Nephron progenitor cell (in vitro differentiated cells): ENCODE measurements at regions not wholly inside any gene's neighbourhood (a gene's known extent, or its start where the extent isn't known, plus 50 kb on each side); places are given as distances from the start of the nearest gene placed in this dataset.

Experiments
- DNase-seq: peaks from one replicate; pipeline ENCODE4 v3.0.0; 2021
- H3K27ac Mint-ChIP-seq: 2 replicates; pipeline ENCODE4 v1.8.0; 2021; ENCODE audit warnings: mild to moderate bottlenecking, moderate library complexity, mixed read lengths
- H3K27me3 Mint-ChIP-seq: 2 replicates; pipeline ENCODE4 v1.8.0; 2021; ENCODE audit warnings: mild to moderate bottlenecking, low read depth, mixed read lengths; ENCODE audit not compliant: poor library complexity
- H3K36me3 Mint-ChIP-seq: 2 replicates; pipeline ENCODE4 v1.8.0; 2021; ENCODE audit warnings: low read depth, mixed read lengths
- H3K4me1 Mint-ChIP-seq: 2 replicates; pipeline ENCODE4 v1.8.0; 2021; ENCODE audit warnings: mixed read lengths
- H3K4me3 Mint-ChIP-seq: 2 replicates; pipeline ENCODE4 v1.8.0; 2021; ENCODE audit warnings: mild to moderate bottlenecking, moderate library complexity, mixed read lengths
- H3K9me3 Mint-ChIP-seq: 2 replicates; pipeline ENCODE4 v1.8.0; 2021; ENCODE audit warnings: mild to moderate bottlenecking, moderate library complexity, mixed read lengths
- CTCF ChIP-seq: fragments of 200-600 bp; sonication (generic); IDR thresholded peaks from 2 replicates; pipeline ENCODE4 v1.5.0; 2021; ENCODE audit warnings: antibody characterized with exemption

- no peak for TF ChIP-seq CTCF
- Mint-ChIP-seq H3K36me3 (no peaks in the 10 kb centered on the region), H3K9me3 (peaks cover 18% of the 10 kb centered on the region), H3K4me1 (no peaks in the 10 kb centered on the region), H3K27me3 (no peaks in the 10 kb centered on the region), H3K4me3 (no peak overlapping the region), H3K27ac (no peak overlapping the region)
- no peak for DNase-seq
These were observed 120.7 kb upstream of the DAZL start for GRCh38 chr3:16725972-16726371.

GRCh38 chr3:16728770-16729745 lies 123.8 kb upstream of the DAZL start:
- Mint-ChIP-seq H3K4me3 (no peak overlapping the region), H3K27ac (no peak overlapping the region), H3K36me3 (peaks cover 7% of the 10 kb centered on the region), H3K4me1 (no peaks in the 10 kb centered on the region), H3K9me3 (peaks cover 47% of the 10 kb centered on the region), H3K27me3 (peaks cover 6% of the 10 kb centered on the region)
- no peak for DNase-seq
- TF ChIP-seq CTCF, result no peak

DNA sequence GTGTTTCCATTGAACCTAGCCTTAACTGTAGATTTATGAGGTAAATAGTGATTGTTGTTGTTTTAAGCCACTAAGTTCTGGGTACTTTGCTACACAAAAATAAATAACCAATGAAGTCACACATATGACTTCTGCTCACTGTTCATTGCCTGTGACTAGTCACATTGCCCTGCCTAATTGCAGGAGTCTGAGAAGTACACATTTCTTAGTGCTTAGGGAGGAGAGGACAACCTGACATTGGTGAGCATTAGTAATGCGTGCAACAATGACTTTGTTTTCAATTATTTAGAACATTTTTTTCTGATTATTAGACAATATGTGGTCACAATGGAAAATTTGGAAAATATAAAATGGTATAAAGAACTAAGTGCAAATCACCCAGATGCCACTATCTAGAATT lies 133.2 kb upstream of the DAZL start:
- Mint-ChIP-seq H3K36me3 (peaks cover 6% of the 10 kb centered on the region), H3K4me1 (no peaks in the 10 kb centered on the region), H3K27ac (no peak overlapping the region), H3K4me3 (no peak overlapping the region), H3K9me3 (peaks cover 23% of the 10 kb centered on the region), H3K27me3 (peaks cover 12% of the 10 kb centered on the region)
- TF ChIP-seq CTCF, result no peak
- DNase-seq, result no peak

DNA sequence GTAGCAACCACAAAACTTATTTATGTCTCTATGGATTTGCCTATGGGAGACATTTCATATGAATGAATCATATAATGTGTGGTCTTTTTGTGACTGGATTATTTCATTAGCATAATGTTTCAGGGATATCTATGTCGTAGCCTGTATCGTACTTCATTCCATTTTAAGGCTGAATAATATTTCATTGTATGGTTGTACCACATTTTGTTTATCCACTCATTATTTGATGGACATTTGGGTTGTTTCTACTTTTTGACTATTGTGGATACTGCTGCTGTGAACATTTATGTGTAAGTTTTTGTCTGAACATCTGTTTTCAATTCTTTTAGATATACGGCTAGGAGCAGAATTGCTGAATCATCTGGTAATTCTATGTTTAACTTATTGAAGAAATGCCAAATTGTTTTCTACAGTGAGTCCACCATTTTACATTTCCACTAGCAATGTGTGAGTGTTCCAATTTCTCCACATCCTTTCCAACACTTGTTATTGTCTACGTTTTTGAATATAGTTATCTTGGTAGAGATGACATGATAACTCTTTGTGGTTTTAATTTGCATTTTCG lies 134.4 kb upstream of the DAZL start:
- no peak overlapping the region for H3K27ac Mint-ChIP-seq
- no peaks in the 10 kb centered on the region for H3K36me3 Mint-ChIP-seq
- DNase-seq, result no peak
- no peak overlapping the region for H3K4me3 Mint-ChIP-seq
- peaks cover 9% of the 10 kb centered on the region for H3K27me3 Mint-ChIP-seq
- no peak for TF ChIP-seq CTCF
- no peaks in the 10 kb centered on the region for H3K4me1 Mint-ChIP-seq
- H3K9me3 Mint-ChIP-seq, result peaks cover 18% of the 10 kb centered on the region

DNA sequence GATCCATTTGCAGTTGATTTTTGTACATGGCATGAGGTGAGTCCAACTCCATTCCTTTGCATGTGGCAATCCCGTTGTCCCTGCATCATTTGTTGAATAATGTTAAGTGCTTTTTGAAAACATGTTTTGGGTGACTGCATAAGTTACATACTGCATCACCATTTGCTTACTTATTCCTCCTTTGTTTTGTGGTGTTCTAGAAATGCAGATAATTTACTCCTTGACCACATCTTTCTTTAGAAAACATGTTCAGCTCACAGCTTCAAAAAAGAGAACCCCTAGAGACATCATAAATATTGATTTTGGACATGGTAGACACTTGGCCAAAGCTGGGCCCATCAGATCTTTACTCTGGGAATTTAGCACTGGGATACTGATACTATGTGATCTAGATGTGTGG lies 135.3 kb upstream of the DAZL start:
- Mint-ChIP-seq H3K9me3 (peaks cover 12% of the 10 kb centered on the region), H3K27ac (no peak overlapping the region), H3K4me1 (no peaks in the 10 kb centered on the region), H3K27me3 (peaks cover 8% of the 10 kb centered on the region), H3K36me3 (no peaks in the 10 kb centered on the region), H3K4me3 (no peak overlapping the region)
- no peak for TF ChIP-seq CTCF
- no peak for DNase-seq
